ENCODE measurements at regions not wholly inside any gene's neighbourhood (a gene's known extent, or its start where the extent isn't known, plus 50 kb on each side); places are given as distances from the start of the nearest gene placed in this dataset.

GRCh38 chr1:80194221-80194620, 1187.7 kb upstream of the ADGRL4 start:
- H3K27me3 ChIP-seq (ENCODE audit: low read length): no peaks in the 10 kb centered on the region
- no peaks in the 10 kb centered on the region for H3F3A ChIP-seq (ENCODE audit: insufficient read depth)
- no peak overlapping the region for H3K4me2 ChIP-seq (ENCODE audit: low read depth, low read length, poor library complexity, severe bottlenecking)
- no peak overlapping the region for H3K4me3 ChIP-seq (ENCODE audit: insufficient read depth, low read length, poor library complexity, severe bottlenecking)
- peak overlapping the region; percentile 52 for H2AFZ ChIP-seq (ENCODE audit: low read depth, low read length, severe bottlenecking)
- H3K9ac ChIP-seq (ENCODE audit: low read length): no peak overlapping the region
- TF ChIP-seq EZH2phosphoT487 (conservative IDR thresholded peaks at IDR 0.05; ENCODE audit: low read length) (no peak), CTCF (IDR thresholded peaks at IDR 0.05; ENCODE audit: insufficient read depth, low read length, poor library complexity, severe bottlenecking) (no peak)
- H4K20me1 ChIP-seq (ENCODE audit: low read depth, low read length): no peaks in the 10 kb centered on the region
- no peaks in the 10 kb centered on the region for H3K79me2 ChIP-seq (ENCODE audit: insufficient read depth, low read length)
- no peaks in the 10 kb centered on the region for H3K36me3 ChIP-seq (ENCODE audit: low read length)
- no peaks in the 10 kb centered on the region for H3K9me2 ChIP-seq (replicated peaks; ENCODE audit: insufficient read depth, low read length)
- no peaks in the 10 kb centered on the region for H3K9me3 ChIP-seq (ENCODE audit: insufficient read depth, low read length)
- H3K27ac ChIP-seq (ENCODE audit: low read depth, low read length): no peak overlapping the region

GRCh38 chr1:80181418-80181817, 1174.9 kb upstream of the ADGRL4 start:
- H3K4me2 ChIP-seq (ENCODE audit: low read depth, low read length, poor library complexity, severe bottlenecking): no peak overlapping the region
- H3K9ac ChIP-seq (ENCODE audit: low read length): no peak overlapping the region

GRCh38 chr1:80171631-80172030, 1165.1 kb upstream of the ADGRL4 start:
- Histone ChIP-seq H3K9ac (ENCODE audit: low read length) (no peak overlapping the region), H3K9me2 (replicated peaks; ENCODE audit: insufficient read depth, low read length) (no peaks in the 10 kb centered on the region), H3K27me3 (ENCODE audit: low read length) (no peaks in the 10 kb centered on the region), H2AFZ (ENCODE audit: low read depth, low read length, severe bottlenecking) (no peak overlapping the region), H3K36me3 (ENCODE audit: low read length) (no peaks in the 10 kb centered on the region), H3F3A (ENCODE audit: insufficient read depth) (no peaks in the 10 kb centered on the region), H3K9me3 (ENCODE audit: insufficient read depth, low read length) (no peaks in the 10 kb centered on the region; the same call in 1 of the 2 replicates), H4K20me1 (ENCODE audit: low read depth, low read length) (no peaks in the 10 kb centered on the region), H3K4me2 (ENCODE audit: low read depth, low read length, poor library complexity, severe bottlenecking) (no peak overlapping the region), H3K4me3 (ENCODE audit: insufficient read depth, low read length, poor library complexity, severe bottlenecking) (no peak overlapping the region), H3K27ac (ENCODE audit: low read depth, low read length) (no peak overlapping the region), H3K79me2 (ENCODE audit: insufficient read depth, low read length) (no peaks in the 10 kb centered on the region)
- TF ChIP-seq EZH2phosphoT487 (conservative IDR thresholded peaks at IDR 0.05; ENCODE audit: low read length) (no peak), CTCF (IDR thresholded peaks at IDR 0.05; ENCODE audit: insufficient read depth, low read length, poor library complexity, severe bottlenecking) (no peak)

More at GRCh38 chr1:80181418-80181817, 1174.9 kb upstream of the ADGRL4 start:
- H3K9me2 ChIP-seq (replicated peaks; ENCODE audit: insufficient read depth, low read length): no peaks in the 10 kb centered on the region
- no peak overlapping the region for H3K4me3 ChIP-seq (ENCODE audit: insufficient read depth, low read length, poor library complexity, severe bottlenecking)
- H3K79me2 ChIP-seq (ENCODE audit: insufficient read depth, low read length): no peaks in the 10 kb centered on the region
- no peaks in the 10 kb centered on the region for H3K36me3 ChIP-seq (ENCODE audit: low read length)
- no peaks in the 10 kb centered on the region for H3F3A ChIP-seq (ENCODE audit: insufficient read depth)
- no peaks in the 10 kb centered on the region for H3K27me3 ChIP-seq (ENCODE audit: low read length)
- H3K9me3 ChIP-seq (ENCODE audit: insufficient read depth, low read length): no peaks in the 10 kb centered on the region
- no peaks in the 10 kb centered on the region for H4K20me1 ChIP-seq (ENCODE audit: low read depth, low read length)
- H3K27ac ChIP-seq (ENCODE audit: low read depth, low read length): no peak overlapping the region
- TF ChIP-seq CTCF (IDR thresholded peaks at IDR 0.05; ENCODE audit: insufficient read depth, low read length, poor library complexity, severe bottlenecking) (no peak), EZH2phosphoT487 (conservative IDR thresholded peaks at IDR 0.05; ENCODE audit: low read length) (no peak)
- no peak overlapping the region for H2AFZ ChIP-seq (ENCODE audit: low read depth, low read length, severe bottlenecking)

Data from SU-DHL-6 (cell line).